ENCODE measurements at regions not wholly inside any gene's neighbourhood (a gene's known extent, or its start where the extent isn't known, plus 50 kb on each side); places are given as distances from the start of the nearest gene placed in this dataset.

DNA sequence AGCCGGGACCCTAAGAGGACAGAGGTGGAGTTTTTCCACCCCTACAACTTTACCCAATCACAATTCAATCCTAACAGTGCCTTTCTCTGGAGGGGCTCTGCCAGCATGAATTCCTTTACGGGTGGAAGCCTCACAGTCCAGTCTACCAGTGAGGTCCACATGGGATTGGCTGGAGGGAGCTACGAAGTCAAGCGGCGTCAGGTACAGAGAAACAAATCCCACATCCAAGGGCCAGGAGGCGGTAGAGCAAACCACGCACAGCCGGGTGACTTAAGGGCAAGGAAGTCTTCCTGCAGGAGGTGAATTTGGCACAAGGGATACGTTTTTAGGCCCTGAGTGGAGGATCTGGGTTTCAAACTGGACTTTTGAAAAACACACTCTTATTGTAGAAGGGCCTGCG, 199.6 kb downstream of the UQCRFS1 start:
- Histone ChIP-seq H3K27me3 (peaks cover 0 to 20% of the 10 kb centered on the region in 2 donors), H3K4me3 (no peak overlapping the region), H3K27ac (no peak overlapping the region), H3K4me1 (no peaks in the 10 kb centered on the region), H3K36me3 (no peaks in the 10 kb centered on the region), H3K9me3 (no peaks in the 10 kb centered on the region)
- ATAC-seq (no peak), DNase-seq (no peak)
- no peak for TF ChIP-seq CTCF (IDR thresholded peaks at IDR 0.05)
- intact Hi-C loops (cut with DNase I): no loop called here

- H3K36me3 ChIP-seq: no peaks in the 10 kb centered on the region
- peaks cover 0 to 13% of the 10 kb centered on the region in 2 donors for H3K27me3 ChIP-seq
- ATAC-seq: no peak
- no peak for DNase-seq
- intact Hi-C loops (cut with DNase I): no loop called here
- H3K9me3 ChIP-seq: no peaks in the 10 kb centered on the region
- TF ChIP-seq CTCF (IDR thresholded peaks at IDR 0.05): no peak
- H3K27ac ChIP-seq: no peak overlapping the region
- H3K4me3 ChIP-seq: no peak overlapping the region
- H3K4me1 ChIP-seq: no peaks in the 10 kb centered on the region
Observed at GRCh38 chr19:29012457-29012856, 200.5 kb downstream of the UQCRFS1 start.

DNA sequence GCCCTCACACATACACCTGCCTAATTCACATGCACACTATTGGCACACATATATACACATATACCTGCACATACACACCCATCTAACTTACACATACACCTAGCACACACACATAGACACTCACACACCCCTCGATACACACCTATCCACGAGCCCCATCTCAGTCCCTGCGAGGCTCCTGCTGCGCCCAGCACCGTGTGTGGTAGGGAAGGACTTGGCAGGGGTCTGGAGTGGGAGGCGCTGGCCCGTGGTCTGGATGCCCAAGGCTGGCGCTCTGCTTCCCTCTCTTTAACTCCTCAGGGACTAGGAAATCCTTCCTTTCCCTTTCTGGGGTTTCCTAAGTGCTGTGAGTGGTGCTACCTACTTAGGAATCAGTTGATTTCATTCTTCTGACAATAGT, 202.7 kb downstream of the UQCRFS1 start:
- TF ChIP-seq CTCF (IDR thresholded peaks at IDR 0.05): no peak
- no peaks in the 10 kb centered on the region for H3K4me1 ChIP-seq
- no peaks in the 10 kb centered on the region for H3K36me3 ChIP-seq
- DNase-seq (no peak), ATAC-seq (no peak)
- no peak overlapping the region for H3K4me3 ChIP-seq
- H3K27ac ChIP-seq: no peak overlapping the region
- no peaks in the 10 kb centered on the region for H3K9me3 ChIP-seq
- intact Hi-C loops (cut with DNase I): no loop called here
- H3K27me3 ChIP-seq: peaks cover 0 to 4% of the 10 kb centered on the region in 2 donors

GRCh38 chr19:29006057-29006735, 206.8 kb downstream of the UQCRFS1 start:
- no peaks in the 10 kb centered on the region for H3K9me3 ChIP-seq
- H3K36me3 ChIP-seq: no peaks in the 10 kb centered on the region
- H3K4me1 ChIP-seq: no peaks in the 10 kb centered on the region
- no peak overlapping the region for H3K27ac ChIP-seq
- H3K4me3 ChIP-seq: no peak overlapping the region
- intact Hi-C loops (cut with DNase I): no loop called here
- ATAC-seq: no peak
- H3K27me3 ChIP-seq: peaks cover 0 to 4% of the 10 kb centered on the region in 2 donors
- TF ChIP-seq CTCF (IDR thresholded peaks at IDR 0.05): no peak
- no peak for DNase-seq

GRCh38 chr19:29004796-29005195, 208.2 kb downstream of the UQCRFS1 start:
- intact Hi-C loops (cut with DNase I): no loop called here

More at GRCh38 chr19:29004796-29005195, 208.2 kb downstream of the UQCRFS1 start:
- Histone ChIP-seq H3K27me3 (peaks cover 0 to 13% of the 10 kb centered on the region in 2 donors), H3K9me3 (no peaks in the 10 kb centered on the region), H3K4me1 (no peaks in the 10 kb centered on the region), H3K36me3 (no peaks in the 10 kb centered on the region), H3K27ac (no peak overlapping the region), H3K4me3 (no peak overlapping the region)
- no peak for ATAC-seq
- no peak for DNase-seq
- no peak for TF ChIP-seq CTCF (IDR thresholded peaks at IDR 0.05)

Data from left lung (tissue), 4 donors.